IMR-90 (cell line): ENCODE measurements at regions not wholly inside any gene's neighbourhood (a gene's known extent, or its start where the extent isn't known, plus 50 kb on each side); places are given as distances from the start of the nearest gene placed in this dataset.

ENCODE experiments used
- ATAC-seq: fragments of 200-7000 bp; cut with Tn5 transposase; 2 replicates; pipeline ENCODE4 v1.9.1; 2020; ENCODE audit warnings: low read depth, mild to moderate bottlenecking, moderate library complexity
- BruUV-seq: library from RNA; stranded (reverse); fragments of 400-500 nt; replicated peaks from 2 replicates; lab custom pipeline; 2021; lab: Mats Ljungman, UMichigan
- CTCF ChIA-PET: fragments of 300-600 bp; formaldehyde crosslinking; extraction: SDS; loops from one replicate; lab custom pipeline; 2021; ENCODE audit warnings: antibody characterized with exemption; lab: Yijun Ruan, JAX
- POLR2A ChIA-PET: fragments of 300-600 bp; sonication (Branson Sonifier 250); formaldehyde crosslinking; loops from one replicate; lab custom pipeline; 2022; ENCODE audit warnings: antibody characterized with exemption; ENCODE audit not compliant: unreplicated experiment; lab: Charles Lee
- DNase-seq: peaks from one replicate; pipeline ENCODE4 v3.0.0; 2013
- H2AFZ ChIP-seq: replicated peaks from 2 replicates; pipeline ENCODE3; 2013; ENCODE audit warnings: low read length, mild to moderate bottlenecking; ENCODE audit not compliant: poor library complexity
- H2AK5ac ChIP-seq: 2 replicates; pipeline ENCODE4 v1.6.1; 2013; ENCODE audit warnings: low read depth, low read length, inconsistent platforms
- H2AK9ac ChIP-seq: replicated peaks from 2 replicates; pipeline ENCODE3; 2013; ENCODE audit warnings: mild to moderate bottlenecking, low read depth, low read length, moderate library complexity; ENCODE audit not compliant: poor library complexity
- H2BK120ac ChIP-seq: 2 replicates; pipeline ENCODE4 v1.6.1; 2013; ENCODE audit warnings: low read depth, low read length, inconsistent platforms
- H2BK15ac ChIP-seq: 3 replicates; pipeline ENCODE4 v1.6.1; 2013; ENCODE audit warnings: low read depth, low read length, inconsistent platforms
- H2BK20ac ChIP-seq: 2 replicates; pipeline ENCODE4 v1.6.1; 2013; ENCODE audit warnings: low read depth, mild to moderate bottlenecking, inconsistent platforms, low read length, moderate library complexity
- H2BK5ac ChIP-seq: 2 replicates; pipeline ENCODE4 v1.6.1; 2013; ENCODE audit warnings: mild to moderate bottlenecking, low read depth, low read length, inconsistent platforms; ENCODE audit not compliant: poor library complexity, severe bottlenecking
- H3K14ac ChIP-seq: replicated peaks from 2 replicates; pipeline ENCODE4 v1.6.1; 2013; ENCODE audit warnings: low read depth, low read length, inconsistent platforms
- H3K18ac ChIP-seq: 2 replicates; pipeline ENCODE4 v1.6.1; 2013; ENCODE audit warnings: low read depth, low read length, control low read depth
- H3K23ac ChIP-seq: 2 replicates; pipeline ENCODE4 v1.6.1; 2013; ENCODE audit warnings: low read depth, low read length, inconsistent platforms
- H3K27ac ChIP-seq: 2 replicates; pipeline ENCODE4 v1.5.1; 2013; ENCODE audit warnings: mild to moderate bottlenecking, control low read depth, low read length; ENCODE audit not compliant: insufficient read depth
- H3K27me3 ChIP-seq: 2 replicates; pipeline ENCODE4 v1.6.1; 2013; ENCODE audit warnings: low read length; ENCODE audit not compliant: control insufficient read depth, insufficient read depth
- H3K36me3 ChIP-seq: 2 replicates; pipeline ENCODE4 v1.6.1; 2013; ENCODE audit warnings: low read length, mixed read lengths; ENCODE audit not compliant: control insufficient read depth, insufficient read depth
- H3K4ac ChIP-seq: 2 replicates; pipeline ENCODE4 v1.6.1; 2013; ENCODE audit warnings: low read depth, low read length, inconsistent platforms
- H3K4me1 ChIP-seq: 2 replicates; pipeline ENCODE4 v1.6.1; 2013; ENCODE audit warnings: low read length, mixed read lengths; ENCODE audit not compliant: control insufficient read depth, insufficient read depth
- H3K4me2 ChIP-seq: 2 replicates; pipeline ENCODE4 v1.6.1; 2013; ENCODE audit warnings: low read depth, mild to moderate bottlenecking, control low read depth, low read length, moderate library complexity
- H3K4me3 ChIP-seq: 2 replicates; pipeline ENCODE4 v1.5.1; 2013; ENCODE audit warnings: low read depth, mild to moderate bottlenecking, control low read depth, low read length, moderate library complexity; ENCODE audit not compliant: insufficient read depth
- H3K56ac ChIP-seq: 2 replicates; pipeline ENCODE4 v1.6.1; 2013; ENCODE audit warnings: low read length, inconsistent platforms; ENCODE audit not compliant: insufficient read depth; ENCODE audit errors: extremely low read depth
- H3K79me1 ChIP-seq, 2 experiments: 2 replicates each; pipeline ENCODE4 v1.6.1; 2013; ENCODE audit warnings: low read length in 2 of 2, inconsistent platforms in 1 of 2, low read depth in 1 of 2
- H3K9ac ChIP-seq: 2 replicates; pipeline ENCODE4 v1.6.1; 2013; ENCODE audit warnings: low read depth, low read length, control low read depth
- H3K9me1 ChIP-seq: 2 replicates; pipeline ENCODE4 v1.6.1; 2013; ENCODE audit warnings: low read length, inconsistent platforms; ENCODE audit not compliant: insufficient read depth
- H3K9me3 ChIP-seq: 2 replicates; pipeline ENCODE4 v1.6.1; 2013; ENCODE audit warnings: low read length; ENCODE audit not compliant: control insufficient read depth, insufficient read depth
- H4K20me1 ChIP-seq: 2 replicates; pipeline ENCODE4 v1.6.1; 2013; ENCODE audit warnings: low read length, inconsistent platforms; ENCODE audit not compliant: insufficient read depth
- H4K5ac ChIP-seq: 2 replicates; pipeline ENCODE4 v1.6.1; 2013; ENCODE audit warnings: mild to moderate bottlenecking, low read depth, low read length, control low read depth
- H4K8ac ChIP-seq, 2 experiments: 2 replicates each; pipeline ENCODE4 v1.6.1; 2013; ENCODE audit warnings: low read depth in 2 of 2, low read length in 2 of 2, control low read depth in 1 of 2, inconsistent platforms in 1 of 2
- H4K91ac ChIP-seq: 2 replicates; pipeline ENCODE4 v1.6.1; 2013; ENCODE audit warnings: low read depth, low read length, inconsistent platforms; ENCODE audit not compliant: insufficient read depth
- BHLHE40 ChIP-seq: fragments of 150-350 bp; IDR thresholded peaks from 2 replicates; pipeline ENCODE4 v1.6.1; 2016; ENCODE audit warnings: mild to moderate bottlenecking, low read depth, low read length
- MAFK ChIP-seq: IDR thresholded peaks from 2 replicates; pipeline ENCODE4 v1.6.1; 2012; ENCODE audit warnings: low read depth, low read length, improper control_type of control experiment
- RAD21 ChIP-seq: IDR thresholded peaks from 2 replicates; pipeline ENCODE4 v1.6.1; 2012; ENCODE audit warnings: low read length, improper control_type of control experiment
- WGBS, 2 experiments: methylation state at CpG; one replicate each; pipeline versions ENCODE4 v1.1.5 to v1.1.7; 2013; ENCODE audit warnings: missing lambda C conversion rate in 2 of 2; ENCODE audit not compliant: insufficient read length in 1 of 2; ENCODE audit errors: extremely low coverage in 2 of 2; 5-methylcytosine and 5-hydroxymethylcytosine counted together
- dilution Hi-C: fragments of 300-500 bp; cut with HindIII; formaldehyde crosslinking; loops from one replicate; pipeline ENCODE4 v1.14.3; 2018; ENCODE audit warnings: low sequenced_read_pairs; ENCODE audit not compliant: unreplicated experiment
- in situ Hi-C: fragments of 300-500 bp; cut with MboI; formaldehyde crosslinking; loops from 3 replicates; pipeline ENCODE4 v1.14.3; 2019; ENCODE audit warnings: low sequenced_read_pairs, inconsistent platforms, mixed read lengths
- intact Hi-C: fragments of 100-400 bp; cut with micrococcal nuclease; formaldehyde crosslinking; loops from 2 replicates; pipeline ENCODE4 v1.10.0; 2022
- TF ChIP-seq, protein P1 (sequence below): conservative IDR thresholded peaks from 2 replicates; pipeline ENCODE4 v1.5.1; 2012; ENCODE audit warnings: mild to moderate bottlenecking, low read depth, low read length, improper control_type of control experiment

DNA sequence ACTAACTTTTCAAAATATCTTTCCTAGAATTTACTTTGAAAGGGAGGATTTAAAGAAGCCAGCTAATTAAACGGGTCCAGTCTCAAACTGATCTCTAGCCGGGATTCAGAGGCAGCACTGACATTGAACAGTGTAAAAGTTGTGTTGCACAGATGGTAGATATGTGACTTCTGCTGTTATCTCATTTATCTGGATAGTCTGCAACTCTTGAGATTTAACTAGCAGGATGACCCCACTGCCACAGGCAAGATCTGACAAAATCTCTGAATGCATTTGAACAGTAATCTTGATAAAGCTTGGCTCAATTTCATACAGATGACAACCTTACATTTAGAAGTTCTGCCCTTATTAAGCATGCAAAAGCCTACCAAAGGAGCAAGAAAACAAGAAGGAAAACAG lies 138.0 kb upstream of the CPNE8 start:
- Histone ChIP-seq H3K4me2 (no peak overlapping the region), H4K20me1 (no peaks in the 10 kb centered on the region), H3K36me3 (no peaks in the 10 kb centered on the region), H4K5ac (no peak overlapping the region), H3K9ac (no peak overlapping the region), H2BK20ac (no peak overlapping the region), H2BK120ac (no peak overlapping the region), H4K91ac (no peak overlapping the region), H3K56ac (no peak overlapping the region), H2AK5ac (no peak overlapping the region), H2AFZ (no peak overlapping the region), H3K27me3 (no peaks in the 10 kb centered on the region), H3K23ac (no peak overlapping the region), H2BK15ac (no peak overlapping the region), H3K14ac (no peak overlapping the region), H3K18ac (no peak overlapping the region), H3K9me3 (peaks cover 9% of the 10 kb centered on the region; the same call in 1 of the 2 replicates), H3K9me1 (no peaks in the 10 kb centered on the region), H3K79me1 (no peaks in the 10 kb centered on the region), H3K4ac (no peak overlapping the region), H3K27ac (no peak overlapping the region), H3K4me1 (no peaks in the 10 kb centered on the region), H4K8ac (no peak overlapping the region), H2AK9ac (no peak overlapping the region), H3K4me3 (no peak overlapping the region), H2BK5ac (no peak overlapping the region)
- BruUV-seq, result no TSS peak
- DNase-seq (no peak), ATAC-seq (no peak)
- 33% methylated on average over 1 of the region's 2 CpGs; no CpG with 5 or more reads in 1 of the 2 experiments for WGBS, 2 experiments
- intact Hi-C loops (no loop called here), dilution Hi-C loops (no loop called here), in situ Hi-C loops (no loop called here)
- CTCF ChIA-PET, result no interaction called here
- TF ChIP-seq BHLHE40 (no peak), MAFK (no peak), RAD21 (no peak)
- TF ChIP-seq, protein P1, sequence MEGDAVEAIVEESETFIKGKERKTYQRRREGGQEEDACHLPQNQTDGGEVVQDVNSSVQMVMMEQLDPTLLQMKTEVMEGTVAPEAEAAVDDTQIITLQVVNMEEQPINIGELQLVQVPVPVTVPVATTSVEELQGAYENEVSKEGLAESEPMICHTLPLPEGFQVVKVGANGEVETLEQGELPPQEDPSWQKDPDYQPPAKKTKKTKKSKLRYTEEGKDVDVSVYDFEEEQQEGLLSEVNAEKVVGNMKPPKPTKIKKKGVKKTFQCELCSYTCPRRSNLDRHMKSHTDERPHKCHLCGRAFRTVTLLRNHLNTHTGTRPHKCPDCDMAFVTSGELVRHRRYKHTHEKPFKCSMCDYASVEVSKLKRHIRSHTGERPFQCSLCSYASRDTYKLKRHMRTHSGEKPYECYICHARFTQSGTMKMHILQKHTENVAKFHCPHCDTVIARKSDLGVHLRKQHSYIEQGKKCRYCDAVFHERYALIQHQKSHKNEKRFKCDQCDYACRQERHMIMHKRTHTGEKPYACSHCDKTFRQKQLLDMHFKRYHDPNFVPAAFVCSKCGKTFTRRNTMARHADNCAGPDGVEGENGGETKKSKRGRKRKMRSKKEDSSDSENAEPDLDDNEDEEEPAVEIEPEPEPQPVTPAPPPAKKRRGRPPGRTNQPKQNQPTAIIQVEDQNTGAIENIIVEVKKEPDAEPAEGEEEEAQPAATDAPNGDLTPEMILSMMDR, result no peak
- POLR2A ChIA-PET, result no interaction called here
